ENCODE measurements at regions not wholly inside any gene's neighbourhood (a gene's known extent, or its start where the extent isn't known, plus 50 kb on each side); places are given as distances from the start of the nearest gene placed in this dataset.

- no peak for DNase-seq (ENCODE audit: low read depth in 1 of 2, low spot score in 1 of 2)
- H3K4me3 ChIP-seq (replicated peaks; ENCODE audit: insufficient read depth, low read length): no peak overlapping the region
- H3K27me3 ChIP-seq (ENCODE audit: insufficient read depth, poor library complexity, severe bottlenecking): no peaks in the 10 kb centered on the region
- TF ChIP-seq POLR2AphosphoS5 (IDR thresholded peaks at IDR 0.05; ENCODE audit: low read depth): no peak
- no peak overlapping the region for H3K27ac ChIP-seq (replicated peaks)
These were observed 257.8 kb downstream of the NR2F1-AS1 start for GRCh38 chr5:93322974-93323860.

GRCh38 chr5:93320920-93321445 is 260.0 kb downstream of the NR2F1-AS1 start:
- DNase-seq (ENCODE audit: low read depth in 1 of 2, low spot score in 1 of 2): no peak
- H3K4me3 ChIP-seq (replicated peaks; ENCODE audit: insufficient read depth, low read length): no peak overlapping the region
- no peaks in the 10 kb centered on the region for H3K27me3 ChIP-seq (ENCODE audit: insufficient read depth, poor library complexity, severe bottlenecking)
- H3K27ac ChIP-seq (replicated peaks): no peak overlapping the region
- no peak for TF ChIP-seq REST (IDR thresholded peaks at IDR 0.05; ENCODE audit: insufficient replicate concordance, low read depth)
- no peak for TF ChIP-seq SPI1 (IDR thresholded peaks at IDR 0.05; ENCODE audit: borderline replicate concordance, low read depth)
- no peak for TF ChIP-seq CTCF (IDR thresholded peaks at IDR 0.05; ENCODE audit: insufficient read depth, low read length)
- no peak for TF ChIP-seq GABPA (IDR thresholded peaks at IDR 0.05; ENCODE audit: low read depth)
- no peak for TF ChIP-seq POLR2AphosphoS5 (IDR thresholded peaks at IDR 0.05; ENCODE audit: low read depth)

GRCh38 chr5:93313672-93314071 is 267.3 kb downstream of the NR2F1-AS1 start:
- no peaks in the 10 kb centered on the region for H3K27me3 ChIP-seq (ENCODE audit: insufficient read depth, poor library complexity, severe bottlenecking)
- H3K4me3 ChIP-seq (replicated peaks; ENCODE audit: insufficient read depth, low read length): no peak overlapping the region
- H3K27ac ChIP-seq (replicated peaks): no peak overlapping the region
- no peak for DNase-seq (ENCODE audit: low read depth in 1 of 2, low spot score in 1 of 2)
- TF ChIP-seq SPI1 (IDR thresholded peaks at IDR 0.05; ENCODE audit: borderline replicate concordance, low read depth): no peak
- no peak for TF ChIP-seq POLR2AphosphoS5 (IDR thresholded peaks at IDR 0.05; ENCODE audit: low read depth)
- TF ChIP-seq GABPA (IDR thresholded peaks at IDR 0.05; ENCODE audit: low read depth): no peak
- no peak for TF ChIP-seq CTCF (IDR thresholded peaks at IDR 0.05; ENCODE audit: insufficient read depth, low read length)
- no peak for TF ChIP-seq REST (IDR thresholded peaks at IDR 0.05; ENCODE audit: insufficient replicate concordance, low read depth)

GRCh38 chr5:93311881-93312280 is 269.1 kb downstream of the NR2F1-AS1 start:
- Histone ChIP-seq H3K27me3 (ENCODE audit: insufficient read depth, poor library complexity, severe bottlenecking) (no peaks in the 10 kb centered on the region), H3K4me3 (replicated peaks; ENCODE audit: insufficient read depth, low read length) (no peak overlapping the region), H3K27ac (replicated peaks) (no peak overlapping the region)
- no peak for DNase-seq (ENCODE audit: low read depth in 1 of 2, low spot score in 1 of 2)
- TF ChIP-seq GABPA (IDR thresholded peaks at IDR 0.05; ENCODE audit: low read depth): no peak

Data from HL-60 (cell line).